Hematopoietic multipotent progenitor cell treated with erythropoietin and hydrocortisone succinate and interleukin-3 and kit ligand, for 17 days (in vitro differentiated cells): ENCODE measurements at regions not wholly inside any gene's neighbourhood (a gene's known extent, or its start where the extent isn't known, plus 50 kb on each side); places are given as distances from the start of the nearest gene placed in this dataset.

Experiments
- DNase-seq: peaks from one replicate; pipeline ENCODE4 v3.0.0-alpha.2; 2015; ENCODE audit warnings: low spot score

GRCh38 chr2:238581126-238581525 is 154.4 kb downstream of the ASB1 start:
- DNase-seq, result no peak

GRCh38 chr2:238582159-238582558 is 155.4 kb downstream of the ASB1 start:
- no peak for DNase-seq

GRCh38 chr2:238584617-238585016 is 157.9 kb downstream of the ASB1 start:
- DNase-seq, result no peak

GRCh38 chr2:238585836-238586821 is 159.4 kb downstream of the ASB1 start:
- no peak for DNase-seq

GRCh38 chr2:238586931-238587775 is 160.4 kb downstream of the ASB1 start:
- no peak for DNase-seq

- no peak for DNase-seq
Measured at GRCh38 chr2:238587776-238588660, 161.3 kb downstream of the ASB1 start.

GRCh38 chr2:238589591-238590460 is 163.1 kb downstream of the ASB1 start:
- no peak for DNase-seq

GRCh38 chr2:238591732-238592131 is 165.0 kb downstream of the ASB1 start:
- DNase-seq, result no peak

GRCh38 chr2:238593236-238593635 is 166.5 kb downstream of the ASB1 start:
- DNase-seq, result no peak

- no peak for DNase-seq
Measured at GRCh38 chr2:238593678-238594077, 167.0 kb downstream of the ASB1 start.

GRCh38 chr2:238594796-238595749 is 168.3 kb downstream of the ASB1 start:
- no peak for DNase-seq

- no peak for DNase-seq
Measured at GRCh38 chr2:238595750-238596570, 169.2 kb downstream of the ASB1 start.

- DNase-seq, result no peak
Measured at GRCh38 chr2:238596571-238597551, 170.1 kb downstream of the ASB1 start.

- DNase-seq, result no peak
Measured at GRCh38 chr2:238597638-238598528, 171.2 kb downstream of the ASB1 start.

- DNase-seq, result no peak
Measured at GRCh38 chr2:238598802-238599530, 172.2 kb downstream of the ASB1 start.
